HUES64 (cell line): ENCODE measurements at regions not wholly inside any gene's neighbourhood (a gene's known extent, or its start where the extent isn't known, plus 50 kb on each side); places are given as distances from the start of the nearest gene placed in this dataset.
"Not testable (repeated sequence)": the region's sequence is repeated elsewhere in the genome, so short reads cannot be mapped to it uniquely, and the experiment has no call there.

ENCODE experiments used
- H3K27ac ChIP-seq: 2 replicates; pipeline ENCODE4 v1.7.0; 2013; ENCODE audit warnings: low read depth, low read length, inconsistent platforms
- H3K27me3 ChIP-seq: 2 replicates; pipeline ENCODE4 v1.6.1; 2013; ENCODE audit warnings: mild to moderate bottlenecking, low read length; ENCODE audit not compliant: insufficient read depth
- H3K36me3 ChIP-seq: 2 replicates; pipeline ENCODE4 v1.6.1; 2013; ENCODE audit warnings: mild to moderate bottlenecking, low read length; ENCODE audit not compliant: insufficient read depth
- H3K4me1 ChIP-seq: 2 replicates; pipeline ENCODE4 v1.6.1; 2013; ENCODE audit warnings: mild to moderate bottlenecking, low read length, moderate library complexity; ENCODE audit not compliant: insufficient read depth
- H3K4me3 ChIP-seq: 2 replicates; pipeline ENCODE4 v1.5.1; 2013; ENCODE audit warnings: mild to moderate bottlenecking, low read length, moderate library complexity
- H3K9ac ChIP-seq: 2 replicates; pipeline ENCODE4 v1.6.1; 2013; ENCODE audit warnings: mild to moderate bottlenecking, low read depth, low read length
- H3K9me3 ChIP-seq: 2 replicates; pipeline ENCODE4 v1.6.1; 2013; ENCODE audit warnings: low read depth, low read length; ENCODE audit not compliant: insufficient read depth
- WGBS: fragments of 150-250, 120-280 bp; methylation state at CpG from one replicate; pipeline ENCODE4 v1.1.7; 2013; ENCODE audit warnings: missing lambda C conversion rate; 5-methylcytosine and 5-hydroxymethylcytosine counted together

DNA sequence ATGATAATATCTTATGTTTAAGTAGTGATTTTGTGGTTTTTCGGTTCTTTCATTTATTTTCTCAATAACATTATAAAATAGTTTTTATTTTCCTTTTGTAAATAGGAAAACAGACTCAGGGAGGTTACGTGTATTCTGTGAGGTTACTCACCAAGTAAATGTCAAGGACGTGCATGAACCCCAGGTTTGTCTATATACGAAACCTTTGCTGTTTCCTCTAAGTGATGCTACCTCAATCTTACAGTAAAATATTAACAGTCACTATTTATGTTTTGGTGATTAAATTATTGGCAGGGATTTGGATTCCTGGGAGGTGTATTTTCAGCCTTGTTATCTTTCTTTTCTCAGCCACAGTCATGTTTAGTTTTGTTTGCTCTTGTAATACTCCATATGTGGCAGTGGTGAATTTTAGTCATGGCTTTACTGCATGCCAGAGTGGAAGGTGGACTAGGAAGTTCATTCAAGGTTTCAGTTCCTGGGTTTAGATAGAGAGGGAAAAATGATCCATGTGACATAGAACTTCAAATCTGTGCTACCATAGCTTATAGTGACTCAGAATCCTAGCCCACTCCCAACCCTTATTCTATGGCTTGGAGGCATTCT, 139.9 kb downstream of the ARL4A start:
- 96% methylated on average over 3 of the region's 4 CpGs for WGBS
- Histone ChIP-seq H3K4me3 (no peak overlapping the region), H3K9ac (no peak overlapping the region), H3K9me3 (no peaks in the 10 kb centered on the region), H3K4me1 (peaks cover 9% of the 10 kb centered on the region; the same call in 1 of the 2 replicates), H3K27me3 (no peaks in the 10 kb centered on the region), H3K36me3 (no peaks in the 10 kb centered on the region), H3K27ac (no peak overlapping the region)

DNA sequence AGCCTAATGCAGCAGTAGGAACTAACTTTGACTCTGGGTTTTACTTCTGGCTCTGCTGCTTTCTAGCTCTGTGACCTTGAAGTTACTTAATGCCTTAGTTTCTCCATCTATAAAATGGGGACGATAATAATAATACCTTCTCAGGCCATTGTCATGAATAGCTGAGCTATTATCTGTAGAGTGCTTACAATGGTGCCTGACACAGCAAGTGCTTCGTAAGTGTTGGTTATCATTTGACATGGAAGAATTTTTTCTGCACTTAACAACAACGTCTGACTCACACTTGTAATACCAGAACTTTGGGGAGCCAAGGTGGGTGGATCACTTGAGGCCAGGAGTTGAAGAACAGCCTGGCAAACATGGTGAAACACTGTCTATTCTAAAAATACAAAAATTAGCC, 140.5 kb downstream of the ARL4A start:
- H3K27ac ChIP-seq, result no peak overlapping the region
- H3K9ac ChIP-seq, result no peak overlapping the region
- H3K4me1 ChIP-seq, result peaks cover 9% of the 10 kb centered on the region; the same call in 1 of the 2 replicates
- H3K36me3 ChIP-seq, result no peaks in the 10 kb centered on the region
- no peaks in the 10 kb centered on the region for H3K9me3 ChIP-seq
- 91% methylated on average over 2 of the region's 3 CpGs for WGBS
- H3K27me3 ChIP-seq, result no peaks in the 10 kb centered on the region
- no peak overlapping the region for H3K4me3 ChIP-seq

DNA sequence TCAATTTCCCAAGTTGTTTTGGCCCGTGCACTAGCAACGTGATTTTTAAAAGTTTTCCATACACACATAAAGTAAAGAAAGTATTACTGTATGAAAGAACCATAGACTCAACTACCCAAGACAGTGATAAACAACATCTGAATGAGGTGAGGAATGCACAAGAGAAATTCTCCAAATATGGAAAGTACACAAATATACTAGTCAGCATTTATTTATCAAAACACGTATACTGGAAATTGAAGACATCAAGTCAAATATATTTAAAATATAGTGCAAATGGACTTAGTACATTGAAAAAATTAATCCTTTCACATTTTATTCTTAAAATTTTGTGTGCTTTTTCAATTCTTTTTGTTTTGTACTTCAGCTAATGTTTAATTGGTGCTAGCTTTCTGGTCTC, 143.6 kb downstream of the ARL4A start:
- H3K36me3 ChIP-seq, result no peaks in the 10 kb centered on the region
- no peak overlapping the region for H3K9ac ChIP-seq
- peaks cover 4% of the 10 kb centered on the region; the same call in 1 of the 2 replicates for H3K4me1 ChIP-seq
- no CpG with 5 or more reads among the region's 3 CpGs for WGBS
- H3K27ac ChIP-seq, result no peak overlapping the region
- no peak overlapping the region for H3K4me3 ChIP-seq
- peaks cover 19% of the 10 kb centered on the region for H3K9me3 ChIP-seq
- no peaks in the 10 kb centered on the region for H3K27me3 ChIP-seq

DNA sequence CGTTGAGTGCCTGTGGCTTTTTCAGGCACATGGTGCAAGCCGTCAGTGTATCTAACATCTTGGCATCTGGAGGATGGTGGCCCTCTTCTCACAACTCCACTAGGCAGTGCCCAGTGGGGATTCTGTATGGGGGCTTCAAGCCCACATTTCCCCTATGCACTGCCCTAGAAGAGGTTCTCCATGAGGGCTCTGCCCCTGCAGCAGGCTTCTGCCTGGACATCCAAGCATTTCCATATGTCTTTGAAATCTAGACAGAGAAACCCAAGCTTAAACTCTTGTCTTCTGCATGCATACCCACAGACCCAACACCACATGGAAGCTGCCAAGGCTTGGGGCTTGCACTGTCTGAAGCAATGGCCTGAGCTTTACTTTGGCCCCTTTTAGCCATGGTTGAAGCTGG, 146.4 kb downstream of the ARL4A start:
- Histone ChIP-seq H3K27me3 (no peaks in the 10 kb centered on the region), H3K9ac (no peak overlapping the region), H3K4me3 (no peak overlapping the region), H3K4me1 (no peaks in the 10 kb centered on the region), H3K36me3 (no peaks in the 10 kb centered on the region), H3K9me3 (peaks cover 19% of the 10 kb centered on the region), H3K27ac (no peak overlapping the region)
- 93% methylated on average over 2 of the region's 2 CpGs for WGBS

DNA sequence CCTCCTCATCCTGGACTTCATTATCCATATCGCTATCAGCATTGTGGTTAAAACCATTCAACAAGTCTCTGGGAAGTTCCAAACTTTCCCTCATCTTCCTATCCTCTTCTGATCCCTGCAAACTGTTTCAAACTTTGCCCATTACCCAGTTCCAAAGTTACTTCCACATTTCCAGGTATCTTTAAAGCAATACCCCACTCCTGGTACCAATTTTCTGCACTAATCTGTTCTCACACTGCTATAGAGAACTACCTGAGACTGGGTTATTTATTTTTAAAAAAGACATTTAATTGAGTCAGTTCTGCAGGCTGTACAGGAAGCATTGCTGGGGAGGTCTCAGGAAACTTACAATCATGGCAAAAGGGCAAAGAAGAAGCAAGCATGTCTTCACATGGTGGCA, 147.3 kb downstream of the ARL4A start:
- 93% methylated on average over 1 of the region's 1 CpG for WGBS

DNA sequence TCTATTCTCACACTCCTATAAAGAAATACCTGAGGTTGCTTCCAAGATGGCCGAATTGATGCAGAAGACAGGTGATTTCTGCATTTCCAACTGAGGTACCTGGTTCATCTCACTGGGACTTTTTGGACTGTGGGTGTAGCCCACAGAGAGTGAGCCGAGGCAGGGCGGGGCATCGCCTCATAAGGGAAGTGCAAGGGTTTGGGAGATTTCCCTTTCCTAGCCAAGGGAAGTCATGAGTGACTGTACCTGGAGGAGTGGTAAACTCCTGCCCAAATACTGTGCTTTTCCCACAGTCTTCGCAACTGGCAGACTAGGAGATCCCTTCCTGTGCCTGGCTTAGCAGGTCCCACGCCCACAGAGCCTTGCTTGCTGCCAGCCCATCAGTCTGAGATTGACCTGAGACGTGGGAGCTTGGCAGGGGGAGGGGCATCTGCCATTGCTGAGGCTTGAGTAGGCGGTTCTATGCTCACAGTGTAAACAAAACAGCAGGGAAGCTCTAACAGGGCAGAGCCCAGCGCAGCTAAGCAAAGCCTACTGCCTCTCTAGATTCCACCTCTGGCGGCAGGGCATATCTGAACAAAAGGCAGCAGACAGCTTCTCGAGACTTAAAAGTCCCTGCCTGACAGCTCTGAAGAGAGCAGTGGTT, 152.2 kb downstream of the ARL4A start:
- Histone ChIP-seq H3K4me1 (peaks cover 2% of the 10 kb centered on the region; the same call in 1 of the 2 replicates), H3K9ac (no peak overlapping the region), H3K4me3 (peak overlapping the region; percentile 29), H3K9me3 (peaks cover 6% of the 10 kb centered on the region), H3K36me3 (no peaks in the 10 kb centered on the region), H3K27ac (no peak overlapping the region; the same call in 1 of the 2 replicates), H3K27me3 (no peaks in the 10 kb centered on the region)
- 51% methylated on average over 11 of the region's 11 CpGs for WGBS

More for the DNA sequence above, 147.3 kb downstream of the ARL4A start:
- Histone ChIP-seq H3K4me1 (peaks cover 2% of the 10 kb centered on the region; the same call in 1 of the 2 replicates), H3K9ac (no peak overlapping the region), H3K9me3 (peaks cover 19% of the 10 kb centered on the region), H3K27ac (no peak overlapping the region), H3K36me3 (no peaks in the 10 kb centered on the region), H3K27me3 (no peaks in the 10 kb centered on the region), H3K4me3 (no peak overlapping the region)

DNA sequence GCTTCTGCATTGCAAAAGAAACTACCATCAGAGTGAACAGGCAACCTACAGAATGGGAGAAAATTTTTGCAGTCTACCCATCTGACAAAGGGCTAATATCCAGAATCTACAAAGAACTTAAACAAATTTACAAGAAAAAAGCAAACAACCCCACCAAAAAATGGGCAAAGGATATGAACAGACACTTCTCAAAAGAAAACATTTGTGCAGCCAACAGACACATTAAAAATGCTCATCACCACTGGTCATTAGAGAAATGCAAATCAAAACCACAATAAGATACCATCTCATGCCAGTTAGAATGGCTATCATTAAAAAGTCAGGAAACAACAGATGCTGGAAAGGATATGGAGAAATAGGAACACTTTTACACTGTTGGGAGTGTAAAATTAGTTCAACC, 157.3 kb downstream of the ARL4A start:
- H3K27ac ChIP-seq, H3K4me1 ChIP-seq: not testable (repeated sequence)

DNA sequence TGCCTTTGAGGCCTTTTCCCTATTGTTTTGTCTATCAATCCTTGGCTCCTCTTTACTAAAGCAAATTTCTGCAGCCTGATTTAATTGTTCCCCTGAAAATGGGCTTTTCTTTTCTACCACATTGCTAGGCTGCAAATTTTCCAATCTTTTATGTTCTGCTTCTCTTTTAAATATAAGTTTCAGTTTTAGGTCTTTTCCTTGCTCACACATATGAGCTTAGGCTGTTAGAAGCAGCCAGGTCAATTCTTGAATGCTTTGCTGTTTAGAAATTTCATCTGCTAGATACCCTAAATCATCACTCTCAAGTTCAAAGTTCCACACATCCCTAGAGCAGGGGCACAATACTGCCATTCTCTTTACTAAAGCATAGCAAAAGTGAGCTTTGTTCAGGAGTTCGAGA, 159.6 kb downstream of the ARL4A start:
- no peaks in the 10 kb centered on the region for H3K27me3 ChIP-seq
- H3K9me3 ChIP-seq, result peaks cover 15% of the 10 kb centered on the region
- no peaks in the 10 kb centered on the region for H3K4me1 ChIP-seq
- WGBS, result 92% methylated on average over 1 of the region's 1 CpG
- no peak overlapping the region for H3K4me3 ChIP-seq
- H3K9ac ChIP-seq, result no peak overlapping the region
- no peak overlapping the region for H3K27ac ChIP-seq
- no peaks in the 10 kb centered on the region for H3K36me3 ChIP-seq

More for the DNA sequence above, 157.3 kb downstream of the ARL4A start:
- H3K9ac ChIP-seq, H3K36me3 ChIP-seq, H3K27me3 ChIP-seq, H3K4me3 ChIP-seq: not testable (repeated sequence)
- H3K9me3 ChIP-seq, result peaks cover 15% of the 10 kb centered on the region

DNA sequence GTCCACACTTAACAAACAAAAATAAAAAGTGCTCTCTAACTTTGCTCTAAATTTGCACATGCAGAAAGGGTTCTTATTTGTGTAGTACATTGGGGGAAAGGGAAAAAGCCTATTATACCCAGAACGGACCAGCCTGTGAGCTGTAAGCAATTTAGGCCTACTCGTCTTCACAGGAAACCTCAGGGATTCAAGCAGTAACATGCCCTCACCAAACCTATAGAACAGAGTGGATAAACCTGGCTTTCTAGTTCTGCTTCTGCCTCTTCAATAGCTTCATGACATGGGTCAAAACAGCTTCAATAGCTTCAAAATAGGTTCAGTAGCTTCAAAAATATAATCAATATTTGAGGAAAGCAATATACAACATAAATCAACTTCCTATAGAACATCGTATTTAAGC, 163.7 kb downstream of the ARL4A start:
- WGBS, result 89% methylated on average over 3 of the region's 3 CpGs
- no peak overlapping the region for H3K4me3 ChIP-seq
- no peak overlapping the region for H3K9ac ChIP-seq
- H3K27me3 ChIP-seq, result no peaks in the 10 kb centered on the region
- no peaks in the 10 kb centered on the region for H3K36me3 ChIP-seq
- H3K27ac ChIP-seq, result no peak overlapping the region
- H3K4me1 ChIP-seq, result no peaks in the 10 kb centered on the region
- peaks cover 12% of the 10 kb centered on the region for H3K9me3 ChIP-seq

DNA sequence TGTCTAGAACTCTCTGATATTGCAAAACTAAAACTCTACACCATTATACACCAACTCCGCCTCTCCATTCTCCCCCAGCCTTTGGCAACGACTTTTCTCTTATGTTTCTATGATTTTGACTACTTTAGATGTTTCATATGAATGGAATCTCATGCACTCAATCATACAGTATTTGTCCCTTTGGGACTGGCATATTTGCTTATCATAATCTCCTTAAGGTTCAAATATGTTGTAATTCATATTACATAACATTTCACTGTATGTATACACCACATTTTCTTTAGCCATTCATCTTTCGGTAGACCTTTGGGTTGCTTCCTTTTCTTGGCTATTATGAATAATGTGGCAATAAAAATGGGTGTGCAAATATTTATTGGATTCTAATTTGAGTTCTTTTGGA, 164.4 kb downstream of the ARL4A start:
- H3K4me3 ChIP-seq, result no peak overlapping the region
- H3K9me3 ChIP-seq, result peaks cover 5% of the 10 kb centered on the region
- H3K27me3 ChIP-seq, result no peaks in the 10 kb centered on the region
- 100% methylated on average over 3 of the region's 3 CpGs for WGBS
- H3K4me1 ChIP-seq, result no peaks in the 10 kb centered on the region
- no peaks in the 10 kb centered on the region for H3K36me3 ChIP-seq
- H3K27ac ChIP-seq, result no peak overlapping the region
- H3K9ac ChIP-seq, result no peak overlapping the region

DNA sequence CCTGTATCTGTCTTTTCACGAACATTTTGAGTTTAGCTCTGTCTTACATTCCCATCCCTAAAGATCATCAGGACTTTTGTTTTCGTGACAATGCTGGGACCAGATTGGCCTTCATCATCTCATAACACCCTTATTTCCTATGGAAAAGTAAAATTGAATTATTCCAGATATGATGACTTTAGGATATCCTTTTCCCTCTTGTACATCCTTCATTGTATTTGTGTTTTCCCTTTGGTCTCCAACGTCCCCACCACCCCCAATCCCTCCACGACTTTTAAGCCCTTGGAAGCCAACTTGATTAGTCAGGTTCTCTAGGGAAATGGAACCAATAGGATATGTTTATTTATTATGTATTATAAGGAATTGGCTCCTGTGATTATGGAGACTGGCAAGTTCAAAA, 167.6 kb downstream of the ARL4A start:
- H3K9ac ChIP-seq, result no peak overlapping the region
- H3K4me3 ChIP-seq, result no peak overlapping the region
- 99% methylated on average over 2 of the region's 4 CpGs for WGBS
- no peaks in the 10 kb centered on the region for H3K9me3 ChIP-seq
- H3K27me3 ChIP-seq, result no peaks in the 10 kb centered on the region
- H3K36me3 ChIP-seq, result no peaks in the 10 kb centered on the region
- H3K4me1 ChIP-seq, result no peaks in the 10 kb centered on the region
- no peak overlapping the region for H3K27ac ChIP-seq
